Tibial nerve (tissue), 4 donors: ENCODE measurements at regions not wholly inside any gene's neighbourhood (a gene's known extent, or its start where the extent isn't known, plus 50 kb on each side); places are given as distances from the start of the nearest gene placed in this dataset.
"Not testable (repeated sequence)": the region's sequence is repeated elsewhere in the genome, so short reads cannot be mapped to it uniquely, and the experiment has no call there.

Experiments
- DNase-seq, 2 donors: peaks; one replicate each; pipeline ENCODE4 v3.0.0-alpha.2; 2019; ENCODE audit warnings: low spot score in 2 of 2
- H3K27ac ChIP-seq, 4 donors: fragments of 200-600 bp; sonication (generic) in 3 of 4; one replicate each; pipeline ENCODE4 v1.5.1; 2017 to 2019; ENCODE audit warnings: mild to moderate bottlenecking in 1 of 4
- H3K27me3 ChIP-seq, 2 donors: fragments of 200-600 bp; sonication (generic) in 1 of 2; one replicate each; pipeline versions ENCODE4 v1.5.1 to v1.6.0; 2017 to 2019
- H3K36me3 ChIP-seq, 3 donors: fragments of 200-600 bp; sonication (generic); one replicate each; pipeline ENCODE4 v1.5.1; 2018 to 2019
- H3K4me1 ChIP-seq, 4 donors: fragments of 200-600 bp; sonication (generic) in 3 of 4; one replicate each; pipeline ENCODE4 v1.5.1; 2017 to 2019
- H3K4me3 ChIP-seq, 4 donors: fragments of 200-600 bp; sonication (generic) in 3 of 4; one replicate each; pipeline ENCODE4 v1.5.1; 2017 to 2019; ENCODE audit warnings: mild to moderate bottlenecking in 1 of 4, moderate library complexity in 1 of 4
- H3K9me3 ChIP-seq, 4 donors: fragments of 200-600 bp; sonication (generic) in 3 of 4; one replicate each; pipeline ENCODE4 v1.5.1; 2017 to 2019
- EP300 ChIP-seq, 2 donors: sonication (generic); formaldehyde crosslinking; IDR thresholded peaks; one replicate each; pipeline ENCODE4 v1.6.1; 2017; ENCODE audit warnings: antibody characterized with exemption in 2 of 2, mild to moderate bottlenecking in 1 of 2
- POLR2A ChIP-seq, 2 donors: fragments of 450-650 bp; IDR thresholded peaks; one replicate each; pipeline ENCODE4 v1.6.1; 2017; ENCODE audit warnings: antibody characterized with exemption in 2 of 2, mild to moderate bottlenecking in 2 of 2, moderate library complexity in 2 of 2
- WGBS, 2 donors: methylation state at CpG; one replicate each; pipeline ENCODE4 v1.1.5; 2018; 5-methylcytosine and 5-hydroxymethylcytosine counted together
- TF ChIP-seq, protein P1 (sequence below), 5 experiments: fragments of 200-600 bp in 3 of 5; fragments of 450-650 bp in 2 of 5; sonication (generic) in 3 of 5; IDR thresholded peaks; one replicate each; pipeline ENCODE4 v1.5.1; 2016 to 2019; ENCODE audit warnings: antibody characterized with exemption in 5 of 5, mild to moderate bottlenecking in 3 of 5, moderate library complexity in 2 of 5

DNA sequence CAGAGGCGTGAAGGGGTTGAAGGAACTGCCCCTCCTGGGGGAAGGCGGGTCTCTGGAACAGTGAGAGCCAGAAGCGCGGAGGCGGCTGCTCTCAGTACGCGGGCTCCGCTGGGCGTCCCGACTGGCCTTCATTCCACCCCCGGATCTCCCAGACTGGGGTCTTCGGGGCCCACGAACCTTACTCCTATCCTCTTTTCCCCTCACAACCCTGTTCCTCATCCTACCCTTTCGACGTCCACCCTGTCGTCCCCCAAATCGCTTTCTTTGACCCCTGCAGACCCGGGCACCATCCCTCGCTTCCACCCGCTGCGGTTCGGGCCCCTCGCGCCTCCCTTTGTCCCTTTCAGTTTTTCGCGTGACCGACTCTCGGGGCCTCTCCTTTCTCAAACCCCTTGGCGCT is 2114.6 kb downstream of the TP53TG3F start:
- no peak for DNase-seq
- H3K9me3 ChIP-seq, result peaks cover 0 to 46% (median 0%) of the 10 kb centered on the region in 4 donors
- no peaks in the 10 kb centered on the region for H3K27me3 ChIP-seq
- H3K27ac ChIP-seq, result no peak overlapping the region
- no peak overlapping the region for H3K4me3 ChIP-seq
- 62 to 64% methylated on average over 29 of the region's 29 CpGs for WGBS, 2 donors
- H3K4me1 ChIP-seq, result no peaks in the 10 kb centered on the region
- TF ChIP-seq, protein P1, sequence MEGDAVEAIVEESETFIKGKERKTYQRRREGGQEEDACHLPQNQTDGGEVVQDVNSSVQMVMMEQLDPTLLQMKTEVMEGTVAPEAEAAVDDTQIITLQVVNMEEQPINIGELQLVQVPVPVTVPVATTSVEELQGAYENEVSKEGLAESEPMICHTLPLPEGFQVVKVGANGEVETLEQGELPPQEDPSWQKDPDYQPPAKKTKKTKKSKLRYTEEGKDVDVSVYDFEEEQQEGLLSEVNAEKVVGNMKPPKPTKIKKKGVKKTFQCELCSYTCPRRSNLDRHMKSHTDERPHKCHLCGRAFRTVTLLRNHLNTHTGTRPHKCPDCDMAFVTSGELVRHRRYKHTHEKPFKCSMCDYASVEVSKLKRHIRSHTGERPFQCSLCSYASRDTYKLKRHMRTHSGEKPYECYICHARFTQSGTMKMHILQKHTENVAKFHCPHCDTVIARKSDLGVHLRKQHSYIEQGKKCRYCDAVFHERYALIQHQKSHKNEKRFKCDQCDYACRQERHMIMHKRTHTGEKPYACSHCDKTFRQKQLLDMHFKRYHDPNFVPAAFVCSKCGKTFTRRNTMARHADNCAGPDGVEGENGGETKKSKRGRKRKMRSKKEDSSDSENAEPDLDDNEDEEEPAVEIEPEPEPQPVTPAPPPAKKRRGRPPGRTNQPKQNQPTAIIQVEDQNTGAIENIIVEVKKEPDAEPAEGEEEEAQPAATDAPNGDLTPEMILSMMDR (IDR thresholded peaks at IDR 0.05), result no peak
- no peak for TF ChIP-seq EP300 (IDR thresholded peaks at IDR 0.05)
- no peak for TF ChIP-seq POLR2A (IDR thresholded peaks at IDR 0.05)
- H3K36me3 ChIP-seq, result no peaks in the 10 kb centered on the region

DNA sequence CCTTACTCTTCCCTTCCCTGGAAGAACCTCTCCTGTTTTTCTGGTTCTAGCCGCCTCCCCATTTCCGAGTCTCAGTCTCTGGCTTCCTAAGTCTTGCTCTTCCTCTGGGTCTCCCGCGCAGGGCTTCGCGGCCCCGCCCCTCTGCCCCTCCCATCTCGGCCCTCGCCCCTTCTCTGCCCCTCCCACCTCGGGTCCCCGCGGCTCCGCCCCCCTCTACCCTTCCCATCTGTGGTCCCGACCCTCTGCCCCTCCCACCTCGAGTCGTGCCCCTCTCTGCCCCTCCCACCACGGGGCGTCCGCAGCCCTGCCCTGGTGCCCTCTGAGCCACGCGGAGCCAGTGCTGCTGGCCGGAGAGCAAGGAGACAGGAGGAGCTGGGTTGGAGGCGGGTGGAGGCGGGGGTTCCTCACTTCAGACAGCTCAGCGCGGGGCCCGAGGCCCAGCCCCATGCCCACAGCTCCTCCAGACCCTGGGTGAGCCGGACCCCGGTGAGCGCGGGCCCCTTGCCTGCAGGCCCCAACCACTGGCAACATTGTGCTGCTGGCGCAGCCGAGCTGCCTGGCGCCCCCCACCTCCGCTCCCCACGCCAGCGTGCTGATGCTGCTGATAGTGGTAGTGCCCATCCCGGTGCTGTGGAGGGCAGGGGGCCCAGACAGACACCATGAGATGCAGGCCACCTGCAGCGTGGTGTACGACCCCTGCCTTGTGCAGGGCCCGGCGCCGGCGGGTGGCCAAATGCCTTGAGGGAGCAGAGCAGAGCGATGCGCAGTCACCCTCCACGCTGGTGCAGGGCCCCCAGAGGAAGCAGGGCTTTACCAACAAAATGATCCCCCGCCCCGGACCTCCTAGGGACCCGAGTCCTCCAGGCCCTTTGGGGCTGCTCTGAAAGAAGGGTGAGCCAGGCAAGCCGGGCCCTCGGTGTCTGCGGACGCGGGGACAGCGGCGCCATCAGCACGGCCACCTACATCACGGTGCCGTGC is 2115.3 kb downstream of the TP53TG3F start:
- no peak overlapping the region for H3K4me3 ChIP-seq
- no peaks in the 10 kb centered on the region for H3K4me1 ChIP-seq
- peaks cover 0 to 54% (median 0%) of the 10 kb centered on the region in 4 donors for H3K9me3 ChIP-seq
- no peaks in the 10 kb centered on the region for H3K27me3 ChIP-seq
- WGBS, 2 donors, result 66% methylated on average over 50 of the region's 60 CpGs
- H3K36me3 ChIP-seq, result no peaks in the 10 kb centered on the region
- TF ChIP-seq EP300 (IDR thresholded peaks at IDR 0.05) (no peak), POLR2A (IDR thresholded peaks at IDR 0.05) (no peak)
- TF ChIP-seq, protein P1 (IDR thresholded peaks at IDR 0.05), result no peak
- H3K27ac ChIP-seq, result no peak overlapping the region
- DNase-seq, result no peak

DNA sequence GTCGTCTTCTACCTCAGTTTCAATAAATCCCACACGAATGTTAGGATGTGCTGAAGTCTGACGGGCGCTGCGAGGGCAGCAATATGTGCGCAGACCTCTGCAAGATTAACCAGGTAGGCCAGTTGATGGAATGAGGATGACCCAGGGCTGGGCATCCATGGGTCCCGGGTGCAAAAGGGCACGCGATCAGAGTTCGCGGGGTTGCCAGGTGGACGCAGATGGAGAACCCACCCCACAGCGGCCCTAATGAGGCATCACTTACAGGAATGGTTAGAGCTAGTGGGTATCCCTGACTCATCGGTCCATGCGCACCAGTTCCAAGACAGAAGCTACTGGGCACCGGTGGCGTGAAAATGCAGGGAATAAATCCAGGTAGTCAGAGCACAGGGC is 2116.0 kb downstream of the TP53TG3F start:
- H3K4me3 ChIP-seq, result no peak overlapping the region
- 74 to 78% methylated on average over 17 of the region's 17 CpGs for WGBS, 2 donors
- TF ChIP-seq EP300 (IDR thresholded peaks at IDR 0.05) (no peak), POLR2A (IDR thresholded peaks at IDR 0.05) (no peak)
- TF ChIP-seq, protein P1 (IDR thresholded peaks at IDR 0.05), result no peak

GRCh38 chr16:35585411-35585810 is 2126.0 kb downstream of the TP53TG3F start:
- TF ChIP-seq EP300 (IDR thresholded peaks at IDR 0.05) (no peak), POLR2A (IDR thresholded peaks at IDR 0.05) (no peak)
- TF ChIP-seq, protein P1 (IDR thresholded peaks at IDR 0.05), result no peak
- Histone ChIP-seq H3K4me3 (no peak overlapping the region), H3K9me3 (peaks cover 0 to 4% (median 0%) of the 10 kb centered on the region in 4 donors), H3K4me1 (no peaks in the 10 kb centered on the region), H3K27ac (no peak overlapping the region), H3K36me3 (no peaks in the 10 kb centered on the region), H3K27me3 (no peaks in the 10 kb centered on the region)
- DNase-seq, result no peak
- 22 to 24% methylated on average over 1 of the region's 1 CpG for WGBS, 2 donors

More for the DNA sequence above, 2116.0 kb downstream of the TP53TG3F start:
- H3K9me3 ChIP-seq, result peaks cover 0 to 59% (median 0%) of the 10 kb centered on the region in 4 donors
- no peaks in the 10 kb centered on the region for H3K4me1 ChIP-seq
- no peaks in the 10 kb centered on the region for H3K36me3 ChIP-seq
- no peaks in the 10 kb centered on the region for H3K27me3 ChIP-seq
- DNase-seq, result no peak
- no peak overlapping the region for H3K27ac ChIP-seq

DNA sequence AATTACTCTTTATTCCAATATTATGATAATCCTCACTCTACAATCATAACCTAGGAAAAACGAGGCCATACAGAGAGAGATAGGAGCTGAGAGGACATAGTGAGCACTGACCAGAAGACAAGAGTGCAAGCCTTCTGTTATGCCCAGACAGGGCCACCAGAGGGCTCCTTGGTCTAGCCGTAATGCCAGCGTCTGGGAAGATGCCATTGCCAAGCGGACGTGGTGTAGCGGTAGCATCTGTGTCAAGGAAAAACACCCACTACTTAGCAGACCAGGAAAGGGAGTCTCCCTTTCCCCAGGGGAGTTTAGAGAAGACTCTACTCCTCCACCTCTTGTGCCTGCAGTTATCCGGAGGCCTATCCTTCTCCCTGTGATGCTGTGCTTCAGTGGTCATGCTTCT is 2131.5 kb downstream of the TP53TG3F start:
- not testable (repeated sequence) for H3K27me3 ChIP-seq, H3K4me1 ChIP-seq, H3K4me3 ChIP-seq, H3K27ac ChIP-seq, DNase-seq, H3K36me3 ChIP-seq
- peaks cover 0 to 16% (median 0%) of the 10 kb centered on the region in 4 donors for H3K9me3 ChIP-seq
- 61 to 66% methylated on average over 7 of the region's 7 CpGs for WGBS, 2 donors
